PC-3 (cell line): ENCODE measurements at regions not wholly inside any gene's neighbourhood (a gene's known extent, or its start where the extent isn't known, plus 50 kb on each side); places are given as distances from the start of the nearest gene placed in this dataset.
"Not testable (repeated sequence)": the region's sequence is repeated elsewhere in the genome, so short reads cannot be mapped to it uniquely, and the experiment has no call there.

Experiments
- ATAC-seq: fragments of 200-7000 bp; cut with Tn5 transposase; 2 replicates; pipeline ENCODE4 v1.9.1; 2020; ENCODE audit warnings: mild to moderate bottlenecking, moderate library complexity
- BruUV-seq: library from RNA; stranded (reverse); fragments of 400-500 nt; replicated peaks from 2 replicates; lab custom pipeline; 2021; lab: Mats Ljungman, UMichigan
- CTCF ChIA-PET: fragments of 300-600 bp; sonication (Branson Sonifier 250); formaldehyde crosslinking; loops from one replicate; lab custom pipeline; 2022; ENCODE audit warnings: antibody characterized with exemption; lab: Charles Lee
- POLR2A ChIA-PET: fragments of 300-600 bp; sonication (Branson Sonifier 250); formaldehyde crosslinking; loops from one replicate; lab custom pipeline; 2022; ENCODE audit warnings: antibody characterized with exemption; ENCODE audit not compliant: unreplicated experiment; lab: Charles Lee
- DNase-seq: peaks from one replicate; pipeline ENCODE4 v3.0.0-alpha.2; 2015
- H2AFZ ChIP-seq: fragments of 300-600 bp; sonication (generic); 2 replicates; pipeline ENCODE4 v1.6.0; 2016; ENCODE audit warnings: antibody characterized with exemption, low read length
- H3F3A ChIP-seq: fragments of 300-600 bp; sonication (generic); one replicate; pipeline ENCODE4 v1.6.0; 2017; ENCODE audit warnings: antibody characterized with exemption, low read length, control low read depth, mild to moderate bottlenecking; ENCODE audit not compliant: unreplicated experiment
- H3K27ac ChIP-seq: fragments of 300-600 bp; sonication (generic); 2 replicates; pipeline ENCODE4 v1.5.1; 2016; ENCODE audit warnings: mild to moderate bottlenecking, low read length
- H3K27me3 ChIP-seq: fragments of 300-600 bp; sonication (generic); 2 replicates; pipeline ENCODE4 v1.6.1; 2016; ENCODE audit warnings: low read length, mixed read lengths
- H3K36me3 ChIP-seq: fragments of 300-600 bp; sonication (generic); 2 replicates; pipeline ENCODE4 v1.6.1; 2016; ENCODE audit warnings: low read depth, mixed run types, low read length, mixed read lengths
- H3K4me1 ChIP-seq: fragments of 300-600 bp; sonication (generic); 2 replicates; pipeline ENCODE4 v1.5.1; 2016; ENCODE audit warnings: low read length; ENCODE audit not compliant: insufficient read depth
- H3K4me2 ChIP-seq: fragments of 300-600 bp; sonication (generic); 2 replicates; pipeline ENCODE4 v1.6.0; 2016; ENCODE audit warnings: low read length
- H3K4me3 ChIP-seq: fragments of 300-600 bp; sonication (generic); 2 replicates; pipeline ENCODE4 v1.5.1; 2016; ENCODE audit warnings: mild to moderate bottlenecking, low read length, mixed read lengths
- H3K79me2 ChIP-seq: fragments of 300-600 bp; sonication (generic); 2 replicates; pipeline ENCODE4 v1.6.1; 2017; ENCODE audit warnings: low read length, mixed read lengths
- H3K9ac ChIP-seq: fragments of 300-600 bp; sonication (generic); 2 replicates; pipeline ENCODE4 v1.6.0; 2016; ENCODE audit warnings: mild to moderate bottlenecking, low read length
- H3K9me2 ChIP-seq: fragments of 300-600 bp; sonication (generic); replicated peaks from 2 replicates; pipeline ENCODE4 v1.6.1; 2016; ENCODE audit warnings: mixed run types, low read length, mixed read lengths
- H3K9me3 ChIP-seq: fragments of 300-600 bp; sonication (generic); 2 replicates; pipeline ENCODE4 v1.6.1; 2016; ENCODE audit warnings: low read length, mixed read lengths
- H4K20me1 ChIP-seq: fragments of 300-600 bp; sonication (generic); 2 replicates; pipeline ENCODE4 v1.6.1; 2016; ENCODE audit warnings: low read length, mixed read lengths
- intact Hi-C: fragments of 100-400 bp; cut with micrococcal nuclease; formaldehyde crosslinking; loops from 2 replicates; pipeline ENCODE4 v1.9.0; 2023

DNA sequence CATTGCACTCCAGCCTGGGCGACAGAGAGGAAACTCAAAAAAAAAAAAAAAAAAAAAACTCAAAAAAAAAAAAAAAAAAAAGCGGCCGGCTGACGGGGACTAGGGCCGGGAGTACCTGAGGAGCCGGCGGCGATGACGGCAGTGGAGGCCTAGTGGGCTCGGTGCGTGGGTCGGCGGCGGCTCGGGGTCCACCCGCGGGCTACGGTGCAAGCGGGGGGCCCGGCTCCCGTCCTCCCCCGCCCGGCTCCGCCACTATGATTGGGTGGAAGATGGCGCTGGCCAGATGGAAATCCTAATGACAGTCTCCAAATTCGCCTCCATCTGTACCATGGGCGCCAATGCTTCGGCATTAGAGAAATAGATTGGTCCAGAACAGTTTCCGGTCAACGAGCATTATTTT lies 190.7 kb downstream of the TGIF2LX start:
- H3K27me3 ChIP-seq, H3K4me2 ChIP-seq, H3K4me1 ChIP-seq, H3K79me2 ChIP-seq, H3K36me3 ChIP-seq, ATAC-seq, DNase-seq, H3K9me2 ChIP-seq, H3K9me3 ChIP-seq, CTCF ChIA-PET, H3K27ac ChIP-seq, intact Hi-C loops, H3F3A ChIP-seq, H3K9ac ChIP-seq, BruUV-seq, H4K20me1 ChIP-seq, H3K4me3 ChIP-seq, POLR2A ChIA-PET, H2AFZ ChIP-seq: not testable (repeated sequence)

DNA sequence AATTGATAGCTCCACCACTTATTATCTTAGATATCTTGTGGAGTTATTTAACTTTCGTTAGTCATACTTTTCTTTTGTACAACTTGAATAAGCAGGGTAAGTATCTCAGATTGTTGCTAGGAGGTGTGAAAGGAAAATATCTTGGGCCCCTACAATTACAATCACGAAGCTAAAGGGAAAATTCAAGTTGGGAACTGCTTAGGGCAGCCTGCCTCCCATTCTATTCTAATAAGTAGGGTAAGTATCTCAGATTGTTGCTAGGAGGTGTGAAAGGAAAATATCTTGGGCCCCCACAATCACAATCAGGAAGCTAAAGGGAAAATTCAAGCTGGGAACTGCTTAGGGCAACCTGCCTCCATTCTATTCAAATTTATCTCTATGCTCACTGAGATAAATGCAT lies 213.2 kb downstream of the TGIF2LX start:
- ATAC-seq, H3K9ac ChIP-seq, BruUV-seq, DNase-seq, H3K27me3 ChIP-seq, H3K4me2 ChIP-seq, H3F3A ChIP-seq, H3K27ac ChIP-seq, H3K4me1 ChIP-seq, H3K9me3 ChIP-seq, H2AFZ ChIP-seq, POLR2A ChIA-PET, CTCF ChIA-PET, H3K9me2 ChIP-seq, H3K36me3 ChIP-seq, H3K4me3 ChIP-seq, H3K79me2 ChIP-seq, H4K20me1 ChIP-seq, intact Hi-C loops: not testable (repeated sequence)

DNA sequence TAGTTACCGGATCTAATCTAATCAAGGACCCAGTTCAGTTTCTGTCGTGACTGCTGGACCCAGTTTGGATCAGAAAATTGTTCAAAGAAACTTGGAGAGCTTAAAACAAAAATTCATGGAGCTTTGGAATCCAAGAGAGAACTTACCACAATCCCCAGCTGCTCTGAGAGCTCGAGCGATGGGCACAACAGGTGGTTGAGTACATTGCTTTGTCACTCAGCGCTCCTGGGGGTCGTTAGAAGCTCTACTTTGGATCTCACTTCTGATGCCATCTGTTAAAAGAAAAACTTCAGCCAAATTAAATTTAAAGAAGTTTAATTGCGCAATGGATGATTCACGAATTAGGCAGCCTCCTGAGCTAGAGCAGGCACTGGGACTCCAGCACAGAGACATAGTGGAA lies 257.3 kb downstream of the TGIF2LX start:
- H3K4me2 ChIP-seq, DNase-seq, ATAC-seq, H2AFZ ChIP-seq, H3K9me2 ChIP-seq, H4K20me1 ChIP-seq, intact Hi-C loops, H3K4me1 ChIP-seq, H3K79me2 ChIP-seq, H3K9ac ChIP-seq, H3K9me3 ChIP-seq, H3F3A ChIP-seq, CTCF ChIA-PET, BruUV-seq, H3K27ac ChIP-seq, H3K4me3 ChIP-seq, POLR2A ChIA-PET, H3K36me3 ChIP-seq, H3K27me3 ChIP-seq: not testable (repeated sequence)

DNA sequence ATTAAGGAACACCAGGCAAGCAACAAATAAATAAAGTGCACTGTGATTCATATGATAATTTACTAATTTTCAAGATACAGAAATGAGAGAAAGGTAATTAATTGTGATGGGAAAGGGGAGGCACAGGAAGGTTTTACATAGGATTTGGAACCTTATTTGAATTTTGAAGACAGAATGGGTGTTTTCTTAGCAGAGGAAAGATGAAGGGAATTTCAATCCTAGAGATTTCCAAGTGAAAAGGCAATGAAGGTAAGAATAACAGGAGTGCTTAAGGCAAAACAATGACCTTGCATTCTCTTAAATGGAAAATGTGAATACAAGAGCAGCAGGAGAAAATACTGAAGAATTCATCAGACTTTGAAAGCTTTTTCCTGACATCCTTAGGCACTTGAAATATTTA lies 267.3 kb downstream of the TGIF2LX start:
- H3K9ac ChIP-seq, H3F3A ChIP-seq, POLR2A ChIA-PET, CTCF ChIA-PET, BruUV-seq, H3K79me2 ChIP-seq, H3K4me1 ChIP-seq, intact Hi-C loops, H3K27me3 ChIP-seq, H3K27ac ChIP-seq, H3K4me3 ChIP-seq, DNase-seq, H3K9me3 ChIP-seq, H3K4me2 ChIP-seq, H4K20me1 ChIP-seq, ATAC-seq, H2AFZ ChIP-seq, H3K9me2 ChIP-seq, H3K36me3 ChIP-seq: not testable (repeated sequence)

DNA sequence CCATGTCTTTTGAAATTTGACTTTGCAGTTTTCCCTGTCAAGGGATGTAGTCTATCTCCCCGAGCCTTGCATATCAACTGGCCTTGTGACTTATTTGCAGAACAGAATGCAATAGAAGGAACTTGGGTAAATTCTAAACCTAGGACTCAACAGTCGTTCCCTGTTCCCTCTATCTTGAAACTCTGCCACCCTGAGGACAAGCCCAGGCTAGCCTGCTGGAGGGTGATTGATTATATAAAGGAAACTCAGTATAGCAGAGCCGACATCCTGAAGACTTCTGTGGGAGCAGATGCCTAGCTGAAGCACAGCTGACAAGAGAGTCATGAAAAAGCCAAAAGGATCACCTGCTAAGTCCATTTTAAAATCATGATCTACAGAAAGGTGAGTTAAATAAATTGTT lies 285.1 kb downstream of the TGIF2LX start:
- H3K27ac ChIP-seq, H3K4me1 ChIP-seq, H3K79me2 ChIP-seq, H3K27me3 ChIP-seq, CTCF ChIA-PET, H3F3A ChIP-seq, POLR2A ChIA-PET, H3K9ac ChIP-seq, H2AFZ ChIP-seq, DNase-seq, intact Hi-C loops, ATAC-seq, H3K9me2 ChIP-seq, H4K20me1 ChIP-seq, H3K36me3 ChIP-seq, H3K4me2 ChIP-seq, H3K4me3 ChIP-seq, BruUV-seq, H3K9me3 ChIP-seq: not testable (repeated sequence)

DNA sequence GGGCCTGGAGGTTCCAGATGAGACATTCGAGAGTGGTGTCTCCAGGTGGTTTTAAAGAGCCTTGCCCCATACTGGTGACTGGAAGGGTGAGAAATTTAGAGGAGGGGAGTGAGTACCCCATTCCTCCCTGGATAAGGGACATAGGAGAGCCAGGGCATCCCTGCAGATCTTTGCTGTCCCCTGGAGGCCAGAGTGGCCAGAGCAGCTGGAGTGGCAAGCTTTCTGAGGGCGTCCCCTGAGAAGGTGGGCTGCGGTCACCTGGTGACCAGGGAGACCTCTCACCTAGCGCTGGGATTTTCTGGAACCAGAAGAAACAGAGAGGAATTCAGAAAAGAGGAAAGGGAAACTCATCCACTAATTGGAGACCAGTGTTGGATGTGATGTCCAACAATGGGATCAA lies 300.9 kb downstream of the TGIF2LX start:
- H3K9ac ChIP-seq, DNase-seq, H3K9me3 ChIP-seq, H3K27me3 ChIP-seq, H3K27ac ChIP-seq, H3K4me1 ChIP-seq, BruUV-seq, POLR2A ChIA-PET, CTCF ChIA-PET, H3K79me2 ChIP-seq, H3K9me2 ChIP-seq, H3K4me3 ChIP-seq, H2AFZ ChIP-seq, H3K4me2 ChIP-seq, H3F3A ChIP-seq, H4K20me1 ChIP-seq, intact Hi-C loops, H3K36me3 ChIP-seq, ATAC-seq: not testable (repeated sequence)

DNA sequence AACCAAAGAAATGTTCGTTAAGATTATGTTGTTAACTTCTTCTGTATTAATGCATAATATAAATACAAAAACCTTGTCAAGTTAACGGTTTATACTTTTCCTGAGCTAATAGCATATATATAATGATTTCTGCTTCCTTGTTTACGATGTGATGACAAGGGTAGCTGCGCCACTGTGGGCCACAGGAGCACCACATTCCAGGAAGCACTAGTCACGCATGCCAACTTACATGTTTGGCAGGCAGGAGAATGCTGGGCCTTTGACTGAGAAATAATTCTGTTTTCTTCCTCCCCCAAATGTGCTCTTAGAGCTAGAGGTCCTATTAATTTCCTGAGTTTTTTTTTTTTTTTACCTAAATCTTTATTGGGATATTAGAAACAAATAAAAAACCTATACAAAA lies 349.9 kb downstream of the TGIF2LX start:
- H2AFZ ChIP-seq, BruUV-seq, H3K36me3 ChIP-seq, H3K27me3 ChIP-seq, H3K9me2 ChIP-seq, H3K9ac ChIP-seq, H3K4me3 ChIP-seq, H3K27ac ChIP-seq, POLR2A ChIA-PET, H3K4me2 ChIP-seq, H3K4me1 ChIP-seq, H3K79me2 ChIP-seq, CTCF ChIA-PET, H4K20me1 ChIP-seq, intact Hi-C loops, H3K9me3 ChIP-seq, H3F3A ChIP-seq: not testable (repeated sequence)
- ATAC-seq, result peak; percentile 79
- DNase-seq, result peak; percentile 4
